Ishikawa (cell line): ENCODE measurements at regions not wholly inside any gene's neighbourhood (a gene's known extent, or its start where the extent isn't known, plus 50 kb on each side); places are given as distances from the start of the nearest gene placed in this dataset.

ENCODE experiments used
- EP300 ChIP-seq: IDR thresholded peaks from 2 replicates; pipeline ENCODE4 v1.6.1; 2012; ENCODE audit warnings: borderline replicate concordance
- TEAD4 ChIP-seq: IDR thresholded peaks from 2 replicates; pipeline ENCODE4 v1.6.1; 2012
- YY1 ChIP-seq: IDR thresholded peaks from 2 replicates; pipeline ENCODE4 v1.6.1; 2012; ENCODE audit warnings: low read depth

GRCh38 chr20:4504814-4505213 lies 181.4 kb upstream of the PRNP start:
- TF ChIP-seq EP300 (no peak), TEAD4 (no peak), YY1 (no peak)
